WTC11 (cell line): ENCODE measurements at regions not wholly inside any gene's neighbourhood (a gene's known extent, or its start where the extent isn't known, plus 50 kb on each side); places are given as distances from the start of the nearest gene placed in this dataset.

Experiments used
- ATF2 ChIP-seq: sonication (generic); formaldehyde crosslinking; IDR thresholded peaks from 2 replicates; pipeline ENCODE4 v1.8.1; 2022; ENCODE audit warnings: low read depth, missing genetic modification reagents, borderline replicate concordance
- STAT6 ChIP-seq: sonication (generic); formaldehyde crosslinking; conservative IDR thresholded peaks from 2 replicates; pipeline ENCODE4 v1.8.1; 2023; ENCODE audit warnings: mild to moderate bottlenecking, low read depth, missing genetic modification reagents, moderate library complexity
- USF1 ChIP-seq: sonication (generic); formaldehyde crosslinking; IDR thresholded peaks from 2 replicates; pipeline ENCODE4 v1.8.0; 2022; ENCODE audit warnings: mild to moderate bottlenecking, missing genetic modification reagents
- ZNF138 ChIP-seq: sonication (generic); formaldehyde crosslinking; conservative IDR thresholded peaks from 2 replicates; pipeline ENCODE4 v1.8.1; 2022; ENCODE audit warnings: mild to moderate bottlenecking, moderate library complexity, missing genetic modification reagents
- TF ChIP-seq, protein P1 (sequence below): sonication (generic); formaldehyde crosslinking; IDR thresholded peaks from 2 replicates; pipeline ENCODE4 v1.8.1; 2022; ENCODE audit warnings: mild to moderate bottlenecking, moderate library complexity, missing genetic modification reagents
- TF ChIP-seq, protein P2 (sequence below): fragments of 200-600 bp; IDR thresholded peaks from 2 replicates; pipeline ENCODE4 v1.8.0; 2022; ENCODE audit warnings: antibody characterized with exemption

- TF ChIP-seq STAT6 (CRISPR knock-in tag) (no peak), ATF2 (CRISPR knock-in tag) (no peak), USF1 (no peak), ZNF138 (no peak)
- TF ChIP-seq, protein P1, sequence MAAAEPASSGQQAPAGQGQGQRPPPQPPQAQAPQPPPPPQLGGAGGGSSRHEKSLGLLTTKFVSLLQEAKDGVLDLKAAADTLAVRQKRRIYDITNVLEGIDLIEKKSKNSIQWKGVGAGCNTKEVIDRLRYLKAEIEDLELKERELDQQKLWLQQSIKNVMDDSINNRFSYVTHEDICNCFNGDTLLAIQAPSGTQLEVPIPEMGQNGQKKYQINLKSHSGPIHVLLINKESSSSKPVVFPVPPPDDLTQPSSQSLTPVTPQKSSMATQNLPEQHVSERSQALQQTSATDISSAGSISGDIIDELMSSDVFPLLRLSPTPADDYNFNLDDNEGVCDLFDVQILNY (CRISPR knock-in tag), result no peak
- TF ChIP-seq, protein P2, sequence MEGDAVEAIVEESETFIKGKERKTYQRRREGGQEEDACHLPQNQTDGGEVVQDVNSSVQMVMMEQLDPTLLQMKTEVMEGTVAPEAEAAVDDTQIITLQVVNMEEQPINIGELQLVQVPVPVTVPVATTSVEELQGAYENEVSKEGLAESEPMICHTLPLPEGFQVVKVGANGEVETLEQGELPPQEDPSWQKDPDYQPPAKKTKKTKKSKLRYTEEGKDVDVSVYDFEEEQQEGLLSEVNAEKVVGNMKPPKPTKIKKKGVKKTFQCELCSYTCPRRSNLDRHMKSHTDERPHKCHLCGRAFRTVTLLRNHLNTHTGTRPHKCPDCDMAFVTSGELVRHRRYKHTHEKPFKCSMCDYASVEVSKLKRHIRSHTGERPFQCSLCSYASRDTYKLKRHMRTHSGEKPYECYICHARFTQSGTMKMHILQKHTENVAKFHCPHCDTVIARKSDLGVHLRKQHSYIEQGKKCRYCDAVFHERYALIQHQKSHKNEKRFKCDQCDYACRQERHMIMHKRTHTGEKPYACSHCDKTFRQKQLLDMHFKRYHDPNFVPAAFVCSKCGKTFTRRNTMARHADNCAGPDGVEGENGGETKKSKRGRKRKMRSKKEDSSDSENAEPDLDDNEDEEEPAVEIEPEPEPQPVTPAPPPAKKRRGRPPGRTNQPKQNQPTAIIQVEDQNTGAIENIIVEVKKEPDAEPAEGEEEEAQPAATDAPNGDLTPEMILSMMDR, result no peak
Measured at GRCh38 chr3:102084006-102084405, 234.7 kb downstream of the NFKBIZ start.
